ENCODE measurements at regions not wholly inside any gene's neighbourhood (a gene's known extent, or its start where the extent isn't known, plus 50 kb on each side); places are given as distances from the start of the nearest gene placed in this dataset.
"Not testable (repeated sequence)": the region's sequence is repeated elsewhere in the genome, so short reads cannot be mapped to it uniquely, and the experiment has no call there.

DNA sequence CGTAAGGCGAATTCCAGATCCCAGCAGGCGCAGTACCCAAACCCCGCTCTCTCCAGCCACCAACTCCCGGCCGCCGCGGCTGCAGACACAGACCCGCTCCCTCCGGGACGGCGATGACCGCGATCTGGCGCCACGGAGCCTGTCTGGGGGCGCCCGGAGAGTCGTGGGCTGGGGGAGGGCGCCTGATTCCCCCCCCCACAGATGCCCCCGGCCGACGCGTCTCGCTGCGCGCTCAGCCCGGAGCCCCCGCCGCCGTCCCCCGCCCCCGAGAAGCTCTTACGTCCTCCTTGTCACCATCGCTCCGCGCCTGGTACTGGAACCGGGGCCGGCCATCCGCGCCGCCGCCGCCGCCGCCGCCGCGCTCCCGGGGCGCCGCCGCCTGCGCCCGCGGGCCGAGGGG lies 173.6 kb downstream of the ATP6V0E2 start:
- DNase-seq, result not testable (repeated sequence)

DNA sequence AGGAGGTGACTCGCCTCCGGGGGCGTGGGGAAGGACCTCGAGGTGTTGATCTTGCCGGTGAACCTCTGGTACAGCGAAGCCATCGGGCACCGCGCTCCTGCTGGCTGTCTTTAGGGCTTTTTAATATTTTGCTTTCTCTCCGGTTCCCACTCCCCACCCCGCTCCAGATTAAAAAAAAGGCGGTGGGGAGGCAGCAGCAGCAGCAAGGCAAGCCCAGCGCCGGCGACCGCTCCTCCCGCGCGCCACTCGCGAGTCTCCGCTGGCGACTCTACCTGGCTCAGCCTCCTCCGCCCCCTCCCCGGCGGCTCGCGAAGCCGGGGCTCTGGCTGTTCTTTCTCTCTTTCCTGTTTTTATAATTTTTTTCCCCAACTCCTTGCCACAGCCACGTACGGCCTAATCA lies 174.0 kb downstream of the ATP6V0E2 start:
- not testable (repeated sequence) for DNase-seq

GRCh38 chr7:150048244-150049011 lies 174.7 kb downstream of the ATP6V0E2 start:
- DNase-seq, result not testable (repeated sequence)

DNA sequence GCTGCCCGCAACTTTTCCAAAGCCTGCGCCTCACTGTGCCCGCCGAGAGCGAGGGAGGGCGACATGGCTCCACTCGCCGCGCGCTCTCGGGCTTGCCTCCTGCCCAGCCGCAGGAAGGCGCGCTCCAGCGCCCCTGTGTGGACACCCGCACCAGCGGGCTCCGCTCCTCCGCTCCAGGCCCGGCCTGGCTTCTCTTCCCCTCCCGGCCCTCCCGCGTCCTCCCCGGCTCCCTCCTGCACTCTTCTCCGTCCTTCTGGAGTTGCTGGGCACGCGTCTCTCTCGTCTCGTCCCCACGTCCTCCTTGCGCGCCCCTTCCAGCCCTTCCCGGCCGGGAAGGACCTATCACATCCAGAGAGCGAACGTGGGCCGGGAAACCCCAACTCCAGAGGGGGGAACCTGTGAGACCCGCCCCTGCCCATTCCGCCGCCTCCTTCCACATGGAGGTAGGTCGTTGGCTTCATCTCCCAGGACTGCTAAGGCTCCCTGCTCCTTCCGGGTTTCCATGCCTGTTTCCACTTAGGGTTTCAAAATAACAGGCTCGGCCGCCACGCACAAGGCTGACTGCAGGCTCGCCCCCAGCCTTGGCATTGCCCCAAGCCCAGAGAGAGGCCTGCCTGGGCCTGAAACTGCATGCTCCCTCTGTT lies 175.4 kb downstream of the ATP6V0E2 start:
- DNase-seq, result not testable (repeated sequence)

- DNase-seq, result not testable (repeated sequence)
These were observed 179.6 kb downstream of the ATP6V0E2 start for GRCh38 chr7:150053396-150053795.

DNA sequence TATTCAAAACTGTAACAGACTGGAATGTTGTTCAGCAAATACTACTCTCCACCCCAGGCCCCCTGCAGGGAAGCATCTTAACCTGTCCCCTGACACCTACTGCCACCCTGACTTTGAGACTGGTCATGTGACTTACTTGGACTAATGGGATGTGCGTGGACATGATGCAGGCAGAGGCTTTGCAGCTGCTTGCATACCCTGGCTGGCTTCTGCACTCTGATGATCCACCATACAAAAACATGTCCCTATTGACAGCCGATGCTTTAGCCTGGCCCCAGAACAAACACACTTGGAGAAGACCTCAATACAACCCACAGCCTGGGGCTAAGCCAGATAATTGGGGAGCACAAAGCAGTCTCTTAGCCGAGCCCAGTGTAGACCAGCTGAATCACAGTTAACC lies 180.5 kb downstream of the ATP6V0E2 start:
- DNase-seq, result not testable (repeated sequence)

DNA sequence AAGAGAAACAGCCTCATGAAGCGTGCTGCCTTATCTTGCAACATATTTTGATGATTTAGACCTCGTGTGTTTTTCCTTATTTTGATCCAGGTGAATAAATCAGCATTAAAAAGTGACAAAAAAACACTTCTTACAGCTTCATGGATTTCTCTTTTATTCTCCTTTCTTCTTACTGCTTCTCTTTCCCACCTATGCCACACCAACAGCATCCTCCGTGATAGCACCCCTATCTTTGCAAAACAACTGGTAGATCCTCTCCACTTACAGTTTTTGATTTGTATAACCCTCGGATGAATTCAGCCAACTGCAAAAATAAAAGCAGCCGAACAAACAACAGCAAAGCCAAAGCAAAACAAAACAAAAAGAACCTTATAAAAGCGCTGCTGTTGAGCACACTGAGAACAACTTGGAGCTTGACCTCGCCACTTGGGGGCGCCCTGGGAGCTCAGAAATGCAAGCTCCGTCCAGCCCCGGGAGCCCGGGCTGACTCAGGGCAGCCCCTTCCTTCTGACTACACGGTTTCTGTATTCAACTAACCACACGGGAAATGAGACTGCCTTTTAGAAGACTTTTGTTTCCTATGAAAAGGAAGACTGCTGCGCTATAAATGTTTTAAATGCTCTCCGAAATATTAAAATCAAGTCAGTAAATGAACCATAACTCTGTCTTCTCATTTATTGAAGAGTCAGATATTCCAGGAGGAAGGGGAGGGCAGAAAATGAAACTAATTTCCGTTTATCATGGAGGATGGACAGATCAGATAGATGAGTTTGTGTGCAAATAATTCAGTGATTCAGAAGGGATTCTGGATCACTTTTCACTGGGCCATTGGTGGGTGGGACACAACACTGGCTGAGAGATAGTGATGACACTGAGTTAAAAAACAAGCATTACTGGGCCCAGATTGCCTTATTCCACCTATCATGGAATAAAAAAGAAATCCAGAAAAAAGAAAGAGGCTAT lies 186.8 kb downstream of the ATP6V0E2 start:
- peak; percentile 73 for DNase-seq

- not testable (repeated sequence) for DNase-seq
These were observed 189.4 kb downstream of the ATP6V0E2 start for GRCh38 chr7:150063195-150063594.

GRCh38 chr7:150069555-150070313 lies 196.0 kb downstream of the ATP6V0E2 start:
- not testable (repeated sequence) for DNase-seq

GRCh38 chr7:150077543-150077942 lies 203.8 kb downstream of the ATP6V0E2 start:
- DNase-seq, result not testable (repeated sequence)

GRCh38 chr7:150081865-150082264 lies 208.1 kb downstream of the ATP6V0E2 start:
- not testable (repeated sequence) for DNase-seq

- DNase-seq, result not testable (repeated sequence)
These were observed 211.0 kb downstream of the ATP6V0E2 start for GRCh38 chr7:150084724-150085123.

DNA sequence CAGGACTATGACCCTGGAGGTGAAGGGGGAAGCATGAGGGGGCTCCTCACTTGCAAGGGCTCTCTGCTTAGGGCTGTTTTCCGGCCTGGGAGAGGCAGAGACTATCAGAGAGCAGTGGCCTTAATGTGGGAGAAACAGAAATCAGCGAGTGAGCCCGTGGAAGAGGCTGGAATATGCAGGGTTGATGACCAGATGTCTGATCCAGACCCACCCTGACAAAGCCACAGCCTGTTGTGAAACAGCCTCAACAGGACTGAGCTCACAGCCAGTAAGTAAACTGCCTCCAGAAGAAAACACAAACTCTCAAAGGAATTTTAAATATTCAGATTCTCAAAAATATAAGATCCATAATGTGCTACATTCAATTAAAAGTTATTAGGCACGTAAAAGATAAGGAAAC lies 213.7 kb downstream of the ATP6V0E2 start:
- DNase-seq, result not testable (repeated sequence)

- DNase-seq, result not testable (repeated sequence)
These were observed 215.4 kb downstream of the ATP6V0E2 start for GRCh38 chr7:150089139-150089538.

- not testable (repeated sequence) for DNase-seq
These were observed 217.0 kb downstream of the ATP6V0E2 start for GRCh38 chr7:150090776-150091175.

DNA sequence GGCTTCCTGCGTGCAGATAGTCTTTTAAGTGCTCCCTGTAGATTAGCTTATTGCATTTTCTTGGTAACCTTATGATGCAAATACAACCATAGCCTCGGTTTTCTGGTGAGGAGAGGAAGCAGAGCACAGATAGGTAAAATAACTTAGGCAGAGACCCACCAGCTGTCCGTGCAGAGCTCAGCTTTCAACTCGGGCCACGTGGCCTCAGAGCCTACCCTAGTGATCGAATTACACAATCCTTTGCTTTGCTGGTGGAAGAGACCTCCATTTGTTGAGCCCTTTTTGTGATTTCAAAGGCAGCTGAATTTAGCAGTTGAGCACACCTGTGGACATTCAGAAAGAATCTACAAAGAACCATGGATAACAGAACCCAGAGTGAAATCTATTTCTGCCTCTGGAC lies 220.1 kb downstream of the ATP6V0E2 start:
- not testable (repeated sequence) for DNase-seq

DNA sequence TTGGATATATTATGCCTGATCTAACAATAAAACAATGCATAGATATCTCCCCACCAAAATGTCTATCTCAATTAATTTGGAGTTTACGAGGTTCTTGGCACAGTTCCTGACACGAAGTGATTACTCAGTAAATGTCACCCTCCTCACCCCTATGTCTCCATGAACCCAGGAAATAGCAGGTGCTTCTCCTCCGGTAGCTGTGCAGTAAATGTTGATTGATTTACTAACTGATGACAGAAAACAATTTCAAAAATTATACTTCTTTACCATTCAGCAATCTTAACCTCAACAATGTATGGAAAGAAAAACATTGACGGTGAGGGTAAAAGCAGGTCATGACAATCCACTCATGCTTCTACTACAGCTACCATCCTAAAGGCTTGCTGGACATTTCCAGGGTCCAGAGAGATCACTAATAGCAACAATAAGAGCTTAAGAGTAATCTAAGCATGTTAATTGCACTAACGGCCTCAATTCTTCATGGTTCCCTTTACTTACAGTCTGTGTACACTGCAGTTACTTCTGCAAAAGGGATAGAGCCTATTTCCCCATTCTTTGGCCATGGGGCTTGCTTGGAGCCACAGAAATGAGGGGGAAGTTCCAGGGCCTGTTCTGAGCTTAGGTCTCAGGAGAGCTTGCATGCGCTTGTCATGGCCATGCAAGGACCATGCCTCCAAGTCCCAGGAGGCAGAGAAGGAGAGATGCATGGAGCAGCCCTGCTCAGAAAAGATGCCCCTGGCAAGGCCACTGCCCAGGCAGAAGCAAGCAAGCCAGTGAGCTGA lies 222.6 kb downstream of the ATP6V0E2 start:
- peak; percentile 22 for DNase-seq

- DNase-seq, result not testable (repeated sequence)
These were observed 224.6 kb upstream of the LRRC61 start for GRCh38 chr7:150098592-150098991.

GRCh38 chr7:150101282-150101681 lies 221.9 kb upstream of the LRRC61 start:
- DNase-seq, result not testable (repeated sequence)

DNA sequence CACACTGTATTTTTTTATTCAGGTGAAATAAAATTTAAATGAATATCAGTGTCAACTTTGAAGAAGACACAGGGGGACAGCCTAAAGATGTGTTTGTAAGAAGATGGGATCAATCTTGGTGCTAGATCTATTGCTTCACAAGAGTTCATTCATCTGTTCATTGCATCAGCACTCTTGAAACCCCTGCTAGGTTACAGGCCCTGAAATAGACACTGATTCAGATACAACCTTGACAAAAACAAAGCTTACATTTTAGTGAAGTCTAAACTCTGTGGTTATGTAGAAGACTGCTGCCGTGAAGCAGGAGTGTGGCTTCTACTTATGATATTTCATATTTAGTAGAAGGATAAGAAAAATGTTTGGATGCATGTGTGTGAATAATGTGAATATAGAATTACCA lies 215.9 kb upstream of the LRRC61 start:
- not testable (repeated sequence) for DNase-seq

- DNase-seq, result not testable (repeated sequence)
These were observed 212.8 kb upstream of the LRRC61 start for GRCh38 chr7:150110375-150110820.
